ENCODE measurements at regions not wholly inside any gene's neighbourhood (a gene's known extent, or its start where the extent isn't known, plus 50 kb on each side); places are given as distances from the start of the nearest gene placed in this dataset.
A peak's percentile ranks its signal among the peaks of the same experiment; 100 is the strongest.

- DNase-seq: no peak
- H3K4me1 ChIP-seq (ENCODE audit: insufficient read depth, low read length): no peaks in the 10 kb centered on the region
- Mint-ChIP-seq H3K27me3 (no peaks in the 10 kb centered on the region), H3K4me3 (no peak overlapping the region), H3K36me3 (no peaks in the 10 kb centered on the region), H3K9me3 (no peaks in the 10 kb centered on the region), H3K4me1 (peaks cover 8 to 33% (median 17%) of the 10 kb centered on the region in 3 donors), H3K27ac (no peak overlapping the region)
- H3K36me3 ChIP-seq (ENCODE audit: insufficient read depth, low read length): no peaks in the 10 kb centered on the region
- H3K9me3 ChIP-seq (ENCODE audit: low read length): no peaks in the 10 kb centered on the region
- H3K27me3 ChIP-seq (ENCODE audit: insufficient read depth, low read length, poor library complexity, severe bottlenecking): no peaks in the 10 kb centered on the region
- POLR2A ChIA-PET: no interaction called here
- H3K4me3 ChIP-seq (ENCODE audit: low read length): no peak overlapping the region
- CTCF ChIA-PET: no interaction called here
- no peak overlapping the region for H3K27ac ChIP-seq (ENCODE audit: low read depth, low read length)
Measured at GRCh38 chrX:63508668-63509067, 157.5 kb upstream of the SPIN4 start.

GRCh38 chrX:63506320-63506719, 155.2 kb upstream of the SPIN4 start:
- H3K27me3 Mint-ChIP-seq: no peaks in the 10 kb centered on the region
- peaks cover 10 to 36% (median 17%) of the 10 kb centered on the region in 3 donors for H3K4me1 Mint-ChIP-seq
- Histone ChIP-seq H3K36me3 (ENCODE audit: insufficient read depth, low read length) (no peaks in the 10 kb centered on the region), H3K27me3 (ENCODE audit: insufficient read depth, low read length, poor library complexity, severe bottlenecking) (no peaks in the 10 kb centered on the region), H3K9me3 (ENCODE audit: low read length) (no peaks in the 10 kb centered on the region), H3K4me3 (ENCODE audit: low read length) (no peak overlapping the region), H3K4me1 (ENCODE audit: insufficient read depth, low read length) (no peaks in the 10 kb centered on the region), H3K27ac (ENCODE audit: low read depth, low read length) (no peak overlapping the region)
- no peak overlapping the region for H3K27ac Mint-ChIP-seq
- ChIA-PET CTCF (no interaction called here), POLR2A (no interaction called here)
- H3K9me3 Mint-ChIP-seq: no peaks in the 10 kb centered on the region
- H3K36me3 Mint-ChIP-seq: no peaks in the 10 kb centered on the region
- peak in 1 of 5 donors; percentile 1 for DNase-seq
- H3K4me3 Mint-ChIP-seq: no peak overlapping the region

DNA sequence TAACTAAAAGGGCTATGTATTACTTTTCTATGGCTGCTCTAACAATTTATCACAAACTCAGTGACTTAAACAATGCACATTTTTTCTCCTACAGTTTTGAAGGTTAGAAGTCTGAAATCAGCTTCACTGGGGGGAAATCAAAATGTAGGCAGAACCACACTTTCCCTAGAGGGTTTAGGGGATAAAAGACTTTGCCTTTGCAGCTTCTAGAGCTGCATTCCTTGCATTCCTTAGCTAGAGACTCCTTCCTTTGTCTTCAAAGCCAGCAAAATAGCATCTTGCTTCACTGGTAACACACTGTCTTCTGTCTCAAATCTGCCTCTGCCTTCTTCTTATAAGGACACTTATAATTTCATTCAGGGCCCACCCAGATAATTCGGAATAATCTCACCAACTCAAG, 152.4 kb upstream of the SPIN4 start:
- peaks cover 0 to 36% (median 7%) of the 10 kb centered on the region in 3 donors for H3K4me1 Mint-ChIP-seq
- DNase-seq: no peak
- POLR2A ChIA-PET: no interaction called here
- no peak overlapping the region for H3K4me3 ChIP-seq (ENCODE audit: low read length)
- no peaks in the 10 kb centered on the region for H3K9me3 ChIP-seq (ENCODE audit: low read length)
- H3K27me3 Mint-ChIP-seq: no peaks in the 10 kb centered on the region
- peak overlapping the region in 1 of 8 donors; percentile 32 for H3K27ac Mint-ChIP-seq
- no peaks in the 10 kb centered on the region for H3K27me3 ChIP-seq (ENCODE audit: insufficient read depth, low read length, poor library complexity, severe bottlenecking)
- H3K36me3 ChIP-seq (ENCODE audit: insufficient read depth, low read length): no peaks in the 10 kb centered on the region
- peaks cover 0 to 4% (median 0%) of the 10 kb centered on the region in 5 donors for H3K9me3 Mint-ChIP-seq
- CTCF ChIA-PET: no interaction called here
- H3K36me3 Mint-ChIP-seq: peaks cover 0 to under 1% (median 0%) of the 10 kb centered on the region in 3 donors
- no peak overlapping the region for H3K4me3 Mint-ChIP-seq
- H3K27ac ChIP-seq (ENCODE audit: low read depth, low read length): no peak overlapping the region
- H3K4me1 ChIP-seq (ENCODE audit: insufficient read depth, low read length): no peaks in the 10 kb centered on the region

DNA sequence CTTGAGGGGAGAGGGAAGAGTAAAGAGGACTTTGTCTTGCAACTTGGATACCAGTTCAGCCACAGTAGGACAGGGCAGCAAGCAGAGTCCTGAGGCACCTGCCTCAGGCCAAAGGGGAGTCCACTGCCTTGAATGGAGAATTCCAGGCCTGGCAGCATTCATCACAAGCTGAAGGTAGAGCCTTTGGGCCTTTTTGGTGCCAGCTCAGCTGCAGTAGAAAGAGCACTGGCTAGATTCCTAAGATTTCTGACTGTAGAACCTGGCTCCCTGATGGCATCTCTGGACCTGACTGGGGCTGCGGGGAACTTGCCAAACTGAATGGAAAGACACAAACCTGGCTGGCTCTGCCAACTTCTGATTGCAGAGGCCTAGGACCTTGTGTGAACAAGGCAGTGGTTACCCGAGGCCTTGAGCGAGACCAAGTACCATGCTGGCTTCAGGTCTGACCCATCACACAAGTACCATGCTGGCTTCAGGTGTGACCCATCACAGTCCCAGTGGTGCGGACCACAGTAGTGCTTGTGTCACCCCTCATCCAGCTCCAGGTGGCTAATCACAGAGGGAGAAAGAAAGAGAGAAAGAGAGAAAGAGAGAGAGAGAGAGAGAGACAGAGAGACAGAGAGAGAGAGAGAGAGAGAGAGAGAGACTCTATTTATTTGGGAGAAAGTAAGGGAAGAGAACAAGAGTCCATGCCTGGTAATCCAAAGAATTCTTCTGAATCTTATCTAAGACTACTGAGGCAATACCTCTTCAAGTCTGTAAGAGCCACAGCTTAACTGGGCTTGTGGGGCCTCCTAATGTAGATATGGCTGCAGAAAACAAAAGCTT, 137.6 kb upstream of the SPIN4 start:
- POLR2A ChIA-PET: no interaction called here
- no peaks in the 10 kb centered on the region for H3K9me3 ChIP-seq (ENCODE audit: low read length)
- no peak overlapping the region for H3K4me3 ChIP-seq (ENCODE audit: low read length)
- Mint-ChIP-seq H3K4me3 (no peak overlapping the region), H3K9me3 (peaks cover 2 to 27% (median 4%) of the 10 kb centered on the region in 5 donors), H3K36me3 (peaks cover 13 to 40% (median 37%) of the 10 kb centered on the region in 3 donors), H3K4me1 (peaks cover 13 to 28% (median 20%) of the 10 kb centered on the region in 3 donors), H3K27ac (peak overlapping the region in 2 of 8 donors; percentile 30 to 34), H3K27me3 (peaks cover 0 to 2% of the 10 kb centered on the region in 2 donors)
- H3K27me3 ChIP-seq (ENCODE audit: insufficient read depth, low read length, poor library complexity, severe bottlenecking): no peaks in the 10 kb centered on the region
- H3K4me1 ChIP-seq (ENCODE audit: insufficient read depth, low read length): no peaks in the 10 kb centered on the region
- H3K27ac ChIP-seq (ENCODE audit: low read depth, low read length): no peak overlapping the region
- H3K36me3 ChIP-seq (ENCODE audit: insufficient read depth, low read length): no peaks in the 10 kb centered on the region
- CTCF ChIA-PET: no interaction called here
- no peak for DNase-seq

DNA sequence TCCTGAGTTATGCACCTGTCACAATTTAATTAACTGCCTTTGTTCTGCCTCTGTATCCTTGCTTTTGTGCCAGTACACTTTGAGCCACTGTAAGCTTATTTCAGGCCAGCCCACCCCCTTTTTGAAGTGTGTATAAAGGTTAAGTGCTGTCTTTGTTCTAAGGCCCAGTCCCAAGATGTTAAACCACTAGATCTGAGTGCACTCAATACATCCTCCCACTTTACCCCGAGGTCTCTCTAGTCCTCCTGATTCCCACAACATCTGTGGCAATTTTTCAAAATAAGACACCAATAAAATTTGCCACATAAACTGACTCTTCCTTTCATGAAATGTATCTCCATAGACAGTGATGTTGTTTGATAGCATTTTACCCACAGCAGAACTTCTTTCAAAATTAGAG, 124.1 kb upstream of the SPIN4 start:
- Mint-ChIP-seq H3K27ac (no peak overlapping the region), H3K27me3 (peaks cover 0 to 4% of the 10 kb centered on the region in 2 donors), H3K4me3 (no peak overlapping the region), H3K9me3 (peaks cover 0 to 72% (median 63%) of the 10 kb centered on the region in 5 donors), H3K4me1 (no peaks in the 10 kb centered on the region), H3K36me3 (peaks cover 12 to 71% (median 45%) of the 10 kb centered on the region in 3 donors)
- Histone ChIP-seq H3K9me3 (ENCODE audit: low read length) (peaks cover 6% of the 10 kb centered on the region), H3K27me3 (ENCODE audit: insufficient read depth, low read length, poor library complexity, severe bottlenecking) (no peaks in the 10 kb centered on the region), H3K4me1 (ENCODE audit: insufficient read depth, low read length) (no peaks in the 10 kb centered on the region), H3K4me3 (ENCODE audit: low read length) (no peak overlapping the region), H3K27ac (ENCODE audit: low read depth, low read length) (no peak overlapping the region), H3K36me3 (ENCODE audit: insufficient read depth, low read length) (no peaks in the 10 kb centered on the region)
- ChIA-PET CTCF (no interaction called here), POLR2A (no interaction called here)
- DNase-seq: no peak

GRCh38 chrX:63471004-63471403, 119.9 kb upstream of the SPIN4 start:
- H3K27me3 Mint-ChIP-seq: peaks cover 0 to 2% of the 10 kb centered on the region in 2 donors
- no peak overlapping the region for H3K4me3 ChIP-seq (ENCODE audit: low read length)
- H3K4me1 Mint-ChIP-seq: no peaks in the 10 kb centered on the region
- CTCF ChIA-PET: no interaction called here
- no peak for DNase-seq
- H3K27ac Mint-ChIP-seq: no peak overlapping the region
- no peak overlapping the region for H3K27ac ChIP-seq (ENCODE audit: low read depth, low read length)
- H3K9me3 Mint-ChIP-seq: peaks cover 0 to 60% (median 53%) of the 10 kb centered on the region in 5 donors
- no peaks in the 10 kb centered on the region for H3K9me3 ChIP-seq (ENCODE audit: low read length)
- POLR2A ChIA-PET: no interaction called here
- no peaks in the 10 kb centered on the region for H3K27me3 ChIP-seq (ENCODE audit: insufficient read depth, low read length, poor library complexity, severe bottlenecking)
- no peaks in the 10 kb centered on the region for H3K36me3 ChIP-seq (ENCODE audit: insufficient read depth, low read length)
- H3K4me3 Mint-ChIP-seq: no peak overlapping the region
- no peaks in the 10 kb centered on the region for H3K4me1 ChIP-seq (ENCODE audit: insufficient read depth, low read length)
- H3K36me3 Mint-ChIP-seq: peaks cover under 1 to 61% (median 37%) of the 10 kb centered on the region in 3 donors

- Histone ChIP-seq H3K27ac (ENCODE audit: low read depth, low read length) (no peak overlapping the region), H3K4me1 (ENCODE audit: insufficient read depth, low read length) (no peaks in the 10 kb centered on the region), H3K27me3 (ENCODE audit: insufficient read depth, low read length, poor library complexity, severe bottlenecking) (no peaks in the 10 kb centered on the region), H3K4me3 (ENCODE audit: low read length) (no peak overlapping the region), H3K36me3 (ENCODE audit: insufficient read depth, low read length) (no peaks in the 10 kb centered on the region), H3K9me3 (ENCODE audit: low read length) (no peaks in the 10 kb centered on the region)
- peaks cover 1 to 61% (median 36%) of the 10 kb centered on the region in 3 donors for H3K36me3 Mint-ChIP-seq
- DNase-seq: no peak
- POLR2A ChIA-PET: no interaction called here
- H3K4me3 Mint-ChIP-seq: no peak overlapping the region
- peaks cover 0 to 55% (median 48%) of the 10 kb centered on the region in 5 donors for H3K9me3 Mint-ChIP-seq
- CTCF ChIA-PET: no interaction called here
- no peaks in the 10 kb centered on the region for H3K4me1 Mint-ChIP-seq
- peaks cover 0 to 2% of the 10 kb centered on the region in 2 donors for H3K27me3 Mint-ChIP-seq
- peak overlapping the region in 1 of 8 donors; percentile 40 for H3K27ac Mint-ChIP-seq
Measured at GRCh38 chrX:63470506-63470905, 119.4 kb upstream of the SPIN4 start.

DNA sequence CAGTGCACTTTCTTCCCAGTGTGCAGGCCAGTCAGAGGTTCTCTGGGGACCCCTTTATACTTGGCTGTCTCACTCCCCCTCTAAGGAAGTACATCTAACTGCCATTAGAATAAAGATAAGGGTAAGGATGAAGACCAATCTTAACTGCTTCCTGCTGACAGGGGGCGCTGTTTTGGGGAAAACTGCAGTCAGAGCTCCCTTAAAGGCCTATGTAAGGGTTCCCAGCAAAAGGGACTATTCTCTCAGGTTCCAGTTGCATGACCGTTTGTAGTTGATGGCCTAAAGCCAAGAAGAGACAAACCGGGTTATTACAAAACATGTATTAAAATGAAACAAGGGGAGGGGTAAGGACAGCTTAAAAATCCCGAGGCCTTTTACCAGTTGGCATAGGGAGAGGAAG, 115.6 kb upstream of the SPIN4 start:
- H3K27me3 ChIP-seq (ENCODE audit: insufficient read depth, low read length, poor library complexity, severe bottlenecking): no peaks in the 10 kb centered on the region
- Mint-ChIP-seq H3K4me3 (no peak overlapping the region), H3K36me3 (peaks cover 3 to 46% (median 29%) of the 10 kb centered on the region in 3 donors), H3K27me3 (no peaks in the 10 kb centered on the region), H3K4me1 (no peaks in the 10 kb centered on the region), H3K27ac (no peak overlapping the region), H3K9me3 (peaks cover 0 to 41% (median 29%) of the 10 kb centered on the region in 5 donors)
- H3K4me1 ChIP-seq (ENCODE audit: insufficient read depth, low read length): no peaks in the 10 kb centered on the region
- POLR2A ChIA-PET: no interaction called here
- H3K27ac ChIP-seq (ENCODE audit: low read depth, low read length): no peak overlapping the region
- no peak overlapping the region for H3K4me3 ChIP-seq (ENCODE audit: low read length)
- H3K9me3 ChIP-seq (ENCODE audit: low read length): no peaks in the 10 kb centered on the region
- no peaks in the 10 kb centered on the region for H3K36me3 ChIP-seq (ENCODE audit: insufficient read depth, low read length)
- DNase-seq: no peak
- CTCF ChIA-PET: no interaction called here

Measured in CD8-positive, alpha-beta memory T cell (primary cell).